Transverse colon (tissue), 4 donors: ENCODE measurements at regions not wholly inside any gene's neighbourhood (a gene's known extent, or its start where the extent isn't known, plus 50 kb on each side); places are given as distances from the start of the nearest gene placed in this dataset.

ENCODE experiments used
- DNase-seq: peaks from one replicate; pipeline ENCODE4 v3.0.0-alpha.2; 2019
- H3K27ac ChIP-seq, 4 donors: fragments of 200-600 bp; sonication (generic); 2 replicates each; pipeline ENCODE4 v1.5.1; 2016 to 2018; ENCODE audit warnings: inconsistent platforms in 4 of 4
- H3K27me3 ChIP-seq: fragments of 200-600 bp; sonication (generic); 2 replicates; pipeline ENCODE4 v1.5.1; 2017; ENCODE audit warnings: inconsistent platforms
- H3K36me3 ChIP-seq, 4 donors: fragments of 200-600 bp; sonication (generic); 2 replicates each; pipeline ENCODE4 v1.5.1; 2017 to 2019; ENCODE audit warnings: inconsistent platforms in 4 of 4
- H3K4me1 ChIP-seq, 4 donors: fragments of 200-600 bp; sonication (generic); 2 replicates each; pipeline ENCODE4 v1.5.1; 2017 to 2020; ENCODE audit warnings: inconsistent platforms in 4 of 4
- H3K4me3 ChIP-seq, 4 donors: fragments of 200-600 bp; sonication (generic); 1 replicate in 1 of 4; 2 replicates in 3 of 4; pipeline versions ENCODE4 v1.5.1 to v1.6.1; 2017 to 2019; ENCODE audit warnings: inconsistent platforms in 4 of 4
- H3K9me3 ChIP-seq, 2 donors: fragments of 200-600 bp; sonication (generic); 2 replicates each; pipeline ENCODE4 v1.5.1; 2017 to 2019; ENCODE audit warnings: inconsistent platforms in 2 of 2
- CTCF ChIP-seq, 5 experiments: fragments of 200-600 bp in 3 of 5; fragments of 450-650 bp in 2 of 5; sonication (generic) in 3 of 5; IDR thresholded peaks; 1 replicate in 2 of 5; 2 replicates in 3 of 5; pipeline ENCODE4 v1.5.1; 2016 to 2017; ENCODE audit warnings: antibody characterized with exemption in 5 of 5, inconsistent platforms in 3 of 5, mild to moderate bottlenecking in 2 of 5, moderate library complexity in 1 of 5
- EP300 ChIP-seq: sonication (generic); formaldehyde crosslinking; IDR thresholded peaks from one replicate; pipeline ENCODE4 v1.6.1; 2017; ENCODE audit warnings: antibody characterized with exemption, low read depth
- POLR2A ChIP-seq: fragments of 450-650 bp; IDR thresholded peaks from one replicate; pipeline ENCODE4 v1.6.1; 2016; ENCODE audit warnings: antibody characterized with exemption, mild to moderate bottlenecking, moderate library complexity
- POLR2AphosphoS5 ChIP-seq, 3 donors: sonication (generic); formaldehyde crosslinking; IDR thresholded peaks; one replicate each; pipeline ENCODE4 v1.6.1; 2016; ENCODE audit warnings: antibody characterized with exemption in 3 of 3
- WGBS, 2 donors: methylation state at CpG; one replicate each; pipeline ENCODE4 v1.1.5; 2018; ENCODE audit warnings: low coverage in 1 of 2; 5-methylcytosine and 5-hydroxymethylcytosine counted together
- in situ Hi-C, 4 donors: fragments of 200-750 bp; cut with MboI; loops; one replicate each; pipeline versions ENCODE4 v1.15.0 to v1.15.1; 2017; ENCODE audit warnings: low sequenced_read_pairs in 3 of 4, low pct_ligation_motif_present in 1 of 4, low pct_unique_long_range_greater_than_20kb in 1 of 4
- intact Hi-C: fragments of 100-400 bp; cut with DNase I; formaldehyde crosslinking; loops from one replicate; pipeline ENCODE4 v1.15.1; 2023; ENCODE audit warnings: low total_unique reads

DNA sequence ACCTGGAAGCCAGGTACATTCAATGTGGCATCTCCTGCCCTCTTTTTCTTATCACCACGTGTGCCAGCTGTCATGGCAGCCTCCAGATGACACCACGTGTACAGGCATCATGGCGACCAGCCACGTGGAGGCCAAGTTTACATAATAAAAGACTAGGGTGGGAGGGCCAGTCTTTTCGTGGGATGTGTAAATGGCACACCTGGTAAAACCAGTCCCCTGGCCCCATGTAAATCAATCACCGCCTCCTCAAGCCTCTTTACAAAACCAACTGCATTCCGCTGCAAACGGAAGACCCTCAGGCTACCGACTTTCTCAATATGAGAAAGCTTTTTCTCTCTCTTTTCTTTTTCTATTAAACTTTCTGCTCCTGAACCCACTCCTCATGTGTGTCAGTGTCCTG is 65.1 kb upstream of the PHF14 start:
- Histone ChIP-seq H3K9me3 (peaks cover 5 to 12% of the 10 kb centered on the region in 2 donors), H3K27ac (no peak overlapping the region), H3K27me3 (no peaks in the 10 kb centered on the region), H3K36me3 (no peaks in the 10 kb centered on the region), H3K4me1 (no peaks in the 10 kb centered on the region), H3K4me3 (no peak overlapping the region)
- TF ChIP-seq POLR2A (no peak), POLR2AphosphoS5 (IDR thresholded peaks at IDR 0.05) (no peak), CTCF (IDR thresholded peaks at IDR 0.05) (no peak), EP300 (no peak)
- in situ Hi-C loops (no loop called here), intact Hi-C loops (no loop called here)
- no peak for DNase-seq
- WGBS, 2 donors: 60 to 72% methylated on average over 5 to 9 of the region's 9 CpGs

DNA sequence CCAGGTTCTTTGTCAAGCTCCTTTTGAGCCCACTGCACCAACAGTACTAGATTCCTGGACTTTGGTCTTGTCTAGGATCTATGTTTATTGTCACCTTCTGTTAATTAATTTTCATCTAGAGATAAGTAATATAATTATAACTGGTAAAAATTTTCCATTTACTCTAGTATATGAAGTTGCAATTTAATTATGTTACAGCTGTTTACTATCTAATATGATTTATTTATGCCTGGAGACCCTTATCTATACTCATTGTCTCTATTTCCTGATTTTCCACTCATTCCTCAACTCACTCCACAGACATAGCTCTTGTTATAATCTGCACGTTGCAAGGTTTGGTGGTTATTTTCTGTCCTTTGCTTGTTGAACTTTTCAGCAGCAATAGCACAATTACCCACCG is 63.2 kb upstream of the PHF14 start:
- Histone ChIP-seq H3K9me3 (peaks cover 5 to 12% of the 10 kb centered on the region in 2 donors), H3K27me3 (no peaks in the 10 kb centered on the region), H3K4me1 (no peaks in the 10 kb centered on the region), H3K27ac (no peak overlapping the region), H3K36me3 (no peaks in the 10 kb centered on the region), H3K4me3 (no peak overlapping the region)
- in situ Hi-C loops (no loop called here), intact Hi-C loops (no loop called here)
- no peak for DNase-seq
- TF ChIP-seq CTCF (IDR thresholded peaks at IDR 0.05): no peak
- no peak for TF ChIP-seq POLR2A
- TF ChIP-seq POLR2AphosphoS5 (IDR thresholded peaks at IDR 0.05): no peak
- TF ChIP-seq EP300: no peak
- WGBS, 2 donors: 84 to 89% methylated on average over 2 of the region's 2 CpGs

- H3K4me1 ChIP-seq: no peaks in the 10 kb centered on the region
- no peak overlapping the region for H3K4me3 ChIP-seq
- peaks cover 5 to 12% of the 10 kb centered on the region in 2 donors for H3K9me3 ChIP-seq
- 36 to 61% methylated on average over 1 of the region's 1 CpG for WGBS, 2 donors
- intact Hi-C loops: no loop called here
- in situ Hi-C loops: no loop called here
- no peaks in the 10 kb centered on the region for H3K27me3 ChIP-seq
- H3K27ac ChIP-seq: no peak overlapping the region
- no peaks in the 10 kb centered on the region for H3K36me3 ChIP-seq
- TF ChIP-seq CTCF (IDR thresholded peaks at IDR 0.05): no peak
- TF ChIP-seq POLR2AphosphoS5 (IDR thresholded peaks at IDR 0.05): no peak
- TF ChIP-seq EP300: no peak
- TF ChIP-seq POLR2A: no peak
- no peak for DNase-seq
Measured at GRCh38 chr7:10912077-10912476, 61.6 kb upstream of the PHF14 start.

DNA sequence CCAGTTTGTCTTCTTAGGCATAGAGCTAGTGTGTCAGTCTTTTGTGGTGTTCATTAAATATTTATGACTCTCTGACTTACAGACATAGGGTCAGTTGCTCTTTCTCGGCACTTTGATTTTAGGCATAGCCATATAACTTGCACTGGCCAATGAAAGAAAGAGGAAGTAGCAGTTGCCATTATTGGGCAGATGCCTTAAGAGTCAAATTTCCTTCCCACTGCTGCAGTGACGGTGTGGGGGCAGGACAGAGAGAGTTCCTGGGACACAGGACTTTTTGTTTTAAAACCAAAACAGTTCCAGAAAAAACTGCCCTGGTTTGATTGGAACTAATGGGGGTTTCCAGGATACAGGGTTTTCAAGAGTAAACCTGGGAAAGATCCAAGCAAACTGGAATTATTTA is 60.2 kb upstream of the PHF14 start:
- in situ Hi-C loops: no loop called here
- 52 to 61% methylated on average over 2 of the region's 2 CpGs for whole genome bisulfite sequencing, 2 donors

GRCh38 chr7:10918093-10918590 is 55.5 kb upstream of the PHF14 start:
- intact Hi-C loops: no loop called here

More for the DNA sequence above, 60.2 kb upstream of the PHF14 start:
- H3K9me3 ChIP-seq: peaks cover 5 to 12% of the 10 kb centered on the region in 2 donors
- H3K36me3 ChIP-seq: no peaks in the 10 kb centered on the region
- intact Hi-C loops: no loop called here
- DNase-seq: no peak
- H3K4me3 ChIP-seq: no peak overlapping the region
- no peak for TF ChIP-seq POLR2A
- H3K4me1 ChIP-seq: peaks cover 0 to 3% (median 0%) of the 10 kb centered on the region in 4 donors
- no peak overlapping the region for H3K27ac ChIP-seq
- no peaks in the 10 kb centered on the region for H3K27me3 ChIP-seq

More at GRCh38 chr7:10918093-10918590, 55.5 kb upstream of the PHF14 start:
- Histone ChIP-seq H3K4me3 (no peak overlapping the region), H3K4me1 (peaks cover 0 to 9% (median 0%) of the 10 kb centered on the region in 4 donors), H3K27ac (no peak overlapping the region), H3K36me3 (no peaks in the 10 kb centered on the region), H3K9me3 (no peaks in the 10 kb centered on the region), H3K27me3 (no peaks in the 10 kb centered on the region)
- DNase-seq: no peak
- TF ChIP-seq EP300 (no peak), POLR2AphosphoS5 (IDR thresholded peaks at IDR 0.05) (no peak), CTCF (IDR thresholded peaks at IDR 0.05) (no peak), POLR2A (no peak)
- WGBS, 2 donors: 28 to 43% methylated on average over 4 of the region's 4 CpGs
- in situ Hi-C loops: no loop called here
